ENCODE measurements at regions not wholly inside any gene's neighbourhood (a gene's known extent, or its start where the extent isn't known, plus 50 kb on each side); places are given as distances from the start of the nearest gene placed in this dataset.

GRCh38 chr12:84594157-84594556, 318.4 kb downstream of the SLC6A15 start:
- TF ChIP-seq EZH2 (IDR thresholded peaks at IDR 0.05; ENCODE audit: borderline replicate concordance, low read depth, low read length, severe bottlenecking) (no peak), CTCF (IDR thresholded peaks at IDR 0.05; ENCODE audit: borderline replicate concordance, extremely low read depth, low read length, poor library complexity, severe bottlenecking) (no peak)

Data from DND-41 (cell line).